Peyer's patch (tissue), 4 donors: ENCODE measurements at regions not wholly inside any gene's neighbourhood (a gene's known extent, or its start where the extent isn't known, plus 50 kb on each side); places are given as distances from the start of the nearest gene placed in this dataset.

ENCODE experiments used
- CTCF ChIP-seq, 6 experiments: fragments of 450-650 bp in 4 of 6; fragments of 200-600 bp in 2 of 6; sonication (generic) in 1 of 6; IDR thresholded peaks; one replicate each; pipeline ENCODE4 v1.5.1; 2017 to 2019; ENCODE audit warnings: antibody characterized with exemption in 6 of 6, mild to moderate bottlenecking in 3 of 6, moderate library complexity in 1 of 6
- POLR2A ChIP-seq, 2 donors: fragments of 450-650 bp; IDR thresholded peaks; one replicate each; pipeline ENCODE4 v1.5.1; 2017; ENCODE audit warnings: antibody characterized with exemption in 2 of 2, mild to moderate bottlenecking in 2 of 2, moderate library complexity in 2 of 2

GRCh38 chrX:107502316-107502715 is 52.9 kb downstream of the FRMPD3 start:
- TF ChIP-seq CTCF (IDR thresholded peaks at IDR 0.05) (no peak), POLR2A (IDR thresholded peaks at IDR 0.05) (no peak)
